ENCODE measurements at regions not wholly inside any gene's neighbourhood (a gene's known extent, or its start where the extent isn't known, plus 50 kb on each side); places are given as distances from the start of the nearest gene placed in this dataset.

GRCh38 chr9:129323376-129323998 lies 145.4 kb upstream of the IER5L start:
- Mint-ChIP-seq H3K4me1 (ENCODE audit: low read depth) (peaks cover 45% of the 10 kb centered on the region), H3K27ac (no peak overlapping the region), H3K27me3 (no peaks in the 10 kb centered on the region), H3K4me3 (no peak overlapping the region), H3K36me3 (ENCODE audit: low read depth) (no peaks in the 10 kb centered on the region), H3K9me3 (no peaks in the 10 kb centered on the region)

DNA sequence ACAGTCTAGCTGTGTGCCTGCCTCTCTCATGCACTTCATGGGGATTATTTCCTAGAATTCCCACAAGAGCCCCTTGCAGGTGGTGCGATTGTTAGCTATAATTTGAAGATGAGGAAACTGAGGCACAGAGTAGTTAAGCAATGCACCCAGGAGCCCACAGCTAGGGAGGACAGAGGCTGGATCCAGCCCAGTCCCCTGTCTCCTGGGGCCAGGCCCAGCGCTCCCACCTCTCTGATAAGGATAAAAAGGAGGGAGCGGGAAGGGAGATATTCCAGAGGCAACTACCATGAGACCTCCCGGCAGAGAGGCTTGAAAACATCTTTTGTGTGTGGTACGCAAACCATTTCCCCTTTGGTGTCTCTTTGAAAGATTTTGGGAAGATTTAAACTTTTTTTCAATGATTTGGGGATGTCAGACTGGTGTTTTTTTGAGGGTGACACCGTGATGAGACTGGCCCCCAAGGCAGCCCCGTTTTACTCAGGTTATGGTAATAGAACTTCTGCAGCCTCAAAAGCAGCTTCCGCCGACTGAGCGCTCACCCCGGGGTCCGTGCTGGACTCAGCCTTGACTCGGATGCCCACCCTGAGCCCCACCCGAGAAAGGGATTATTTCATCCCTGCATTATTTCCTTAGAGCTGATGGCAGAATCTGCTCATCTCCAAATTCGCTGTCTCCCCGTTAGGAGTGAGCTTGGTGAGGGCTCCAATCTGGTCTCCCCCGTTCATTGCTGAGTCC lies 144.7 kb upstream of the IER5L start:
- Mint-ChIP-seq H3K36me3 (ENCODE audit: low read depth) (no peaks in the 10 kb centered on the region), H3K27me3 (no peaks in the 10 kb centered on the region), H3K9me3 (no peaks in the 10 kb centered on the region), H3K4me3 (no peak overlapping the region), H3K27ac (peak overlapping the region; percentile 21), H3K4me1 (ENCODE audit: low read depth) (peaks cover 40% of the 10 kb centered on the region)

GRCh38 chr9:129322022-129322621 lies 144.1 kb upstream of the IER5L start:
- Mint-ChIP-seq H3K4me3 (no peak overlapping the region), H3K27me3 (no peaks in the 10 kb centered on the region), H3K4me1 (ENCODE audit: low read depth) (peaks cover 36% of the 10 kb centered on the region), H3K9me3 (no peaks in the 10 kb centered on the region), H3K36me3 (ENCODE audit: low read depth) (no peaks in the 10 kb centered on the region), H3K27ac (peak overlapping the region; percentile 52)

GRCh38 chr9:129321286-129322021 lies 143.4 kb upstream of the IER5L start:
- peaks cover 36% of the 10 kb centered on the region for H3K4me1 Mint-ChIP-seq (ENCODE audit: low read depth)
- no peaks in the 10 kb centered on the region for H3K36me3 Mint-ChIP-seq (ENCODE audit: low read depth)
- H3K9me3 Mint-ChIP-seq = no peaks in the 10 kb centered on the region
- peak overlapping the region; percentile 67 for H3K27ac Mint-ChIP-seq
- H3K27me3 Mint-ChIP-seq = no peaks in the 10 kb centered on the region
- no peak overlapping the region for H3K4me3 Mint-ChIP-seq

DNA sequence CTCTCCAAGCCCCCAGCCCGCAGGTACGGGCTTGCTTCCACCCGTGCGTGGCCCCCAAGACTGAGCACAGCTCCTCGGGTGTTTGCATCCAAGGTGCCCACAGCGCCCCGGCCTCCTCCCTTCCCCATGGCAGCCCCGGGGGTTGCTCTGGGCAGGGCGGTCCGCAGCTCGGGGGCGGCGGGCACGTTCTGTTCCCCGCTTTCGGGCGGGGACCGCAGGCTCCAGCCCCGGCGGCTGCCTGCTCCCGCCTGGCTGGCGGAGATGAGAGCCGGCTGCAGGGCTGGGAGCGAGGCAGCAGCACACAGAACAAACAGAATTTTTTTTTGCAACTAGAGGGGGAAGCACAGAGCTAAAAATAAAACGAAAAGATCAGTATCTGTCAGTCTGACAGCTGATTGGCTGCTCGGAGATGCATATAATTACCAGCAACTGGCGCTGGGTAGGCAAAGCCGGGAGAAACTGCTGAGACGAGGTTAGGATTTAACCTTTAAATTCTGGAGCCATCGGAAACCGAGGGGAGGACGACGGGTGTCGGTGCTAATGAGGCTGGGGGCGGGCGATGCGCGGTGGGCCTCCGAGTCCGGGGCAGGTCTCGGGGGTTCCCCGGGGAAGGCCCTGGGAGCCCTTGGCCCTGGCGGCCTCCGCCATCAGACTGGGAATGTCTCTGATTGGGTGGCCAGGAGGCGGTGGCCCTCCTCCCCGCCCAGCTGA lies 142.7 kb upstream of the IER5L start:
- Mint-ChIP-seq H3K4me1 (ENCODE audit: low read depth) (peaks cover 36% of the 10 kb centered on the region), H3K27ac (peak overlapping the region; percentile 74)

DNA sequence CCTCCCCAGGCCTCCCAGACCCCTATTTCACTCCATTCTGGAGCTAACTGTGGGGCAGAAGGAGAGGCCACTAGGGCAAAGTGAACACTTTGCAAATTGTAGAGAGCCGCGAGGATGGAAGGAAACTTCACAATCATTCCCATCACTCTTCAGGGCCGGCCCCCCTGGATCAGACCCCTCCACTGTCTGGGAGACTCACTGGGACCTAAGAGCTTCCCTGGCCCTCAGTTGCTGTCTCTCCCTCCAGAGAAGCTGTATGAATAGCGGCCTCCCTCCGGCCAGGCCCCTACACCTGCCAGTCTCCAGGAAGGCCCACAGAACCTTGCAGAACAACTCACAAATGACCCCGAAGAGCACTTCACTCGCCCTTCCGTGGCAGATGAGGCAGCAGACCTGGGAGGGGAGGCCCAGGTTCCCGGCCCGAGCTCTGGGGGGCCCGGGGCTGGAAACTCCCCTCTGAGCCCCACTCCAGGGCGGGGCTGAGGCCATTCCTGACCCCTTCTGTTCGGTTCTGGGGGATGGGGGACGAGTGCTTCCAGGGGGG lies 141.9 kb upstream of the IER5L start:
- Mint-ChIP-seq H3K9me3 (no peaks in the 10 kb centered on the region), H3K27me3 (no peaks in the 10 kb centered on the region), H3K4me1 (ENCODE audit: low read depth) (peaks cover 36% of the 10 kb centered on the region), H3K36me3 (ENCODE audit: low read depth) (no peaks in the 10 kb centered on the region), H3K27ac (peak overlapping the region; percentile 74), H3K4me3 (peak overlapping the region; percentile 72)

More for the DNA sequence above, 142.7 kb upstream of the IER5L start:
- Mint-ChIP-seq H3K36me3 (ENCODE audit: low read depth) (no peaks in the 10 kb centered on the region), H3K27me3 (no peaks in the 10 kb centered on the region), H3K9me3 (no peaks in the 10 kb centered on the region), H3K4me3 (peak overlapping the region; percentile 72)

DNA sequence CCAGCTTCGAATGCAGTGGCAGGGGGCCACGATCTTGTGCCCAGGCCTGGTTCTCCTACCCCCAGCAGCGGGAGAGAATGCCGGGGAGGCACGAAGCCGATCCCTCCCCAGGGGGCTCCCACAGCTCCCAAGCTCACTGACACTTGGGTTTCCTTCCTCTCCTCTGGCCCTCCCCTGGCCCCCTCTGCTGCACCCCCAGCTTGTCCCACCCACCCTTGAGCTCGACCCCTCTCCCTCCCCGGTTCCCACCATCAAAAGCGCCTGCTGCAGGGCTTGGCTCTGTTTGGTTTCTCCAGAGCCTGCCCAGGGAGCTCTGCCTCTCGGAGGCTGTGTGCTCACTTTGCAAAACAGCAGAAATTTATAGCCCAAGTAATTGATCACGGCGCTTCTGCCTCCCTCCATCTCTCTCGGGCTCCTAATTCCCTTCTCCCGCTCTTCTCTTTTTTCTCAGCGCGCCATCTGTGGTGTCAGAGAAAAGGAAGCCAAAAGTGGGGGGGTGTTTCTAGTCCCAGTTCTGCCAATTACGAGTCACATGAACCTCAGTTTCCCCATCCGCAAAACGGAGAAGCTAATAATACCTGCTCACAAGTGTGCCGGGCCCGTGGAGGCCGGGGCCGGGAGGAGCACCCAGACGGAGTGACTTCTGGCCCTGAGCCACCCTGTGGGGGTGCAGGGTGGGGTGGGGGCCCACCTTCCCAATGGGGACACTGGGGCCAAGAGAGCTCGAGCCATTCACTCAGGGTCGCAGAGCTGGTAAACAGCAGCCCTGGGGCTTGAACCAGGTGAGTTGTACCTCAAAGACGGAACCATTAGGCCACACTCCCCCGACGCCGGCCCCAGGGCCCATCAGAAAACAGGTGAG lies 141.2 kb upstream of the IER5L start:
- H3K27me3 Mint-ChIP-seq = no peaks in the 10 kb centered on the region
- H3K27ac Mint-ChIP-seq = no peak overlapping the region
- no peaks in the 10 kb centered on the region for H3K9me3 Mint-ChIP-seq
- no peak overlapping the region for H3K4me3 Mint-ChIP-seq
- no peaks in the 10 kb centered on the region for H3K36me3 Mint-ChIP-seq (ENCODE audit: low read depth)
- H3K4me1 Mint-ChIP-seq (ENCODE audit: low read depth) = peaks cover 36% of the 10 kb centered on the region

- no peak overlapping the region for H3K27ac Mint-ChIP-seq
- H3K4me1 Mint-ChIP-seq (ENCODE audit: low read depth) = peaks cover 31% of the 10 kb centered on the region
- no peaks in the 10 kb centered on the region for H3K36me3 Mint-ChIP-seq (ENCODE audit: low read depth)
- no peak overlapping the region for H3K4me3 Mint-ChIP-seq
- no peaks in the 10 kb centered on the region for H3K27me3 Mint-ChIP-seq
- no peaks in the 10 kb centered on the region for H3K9me3 Mint-ChIP-seq
Measured at GRCh38 chr9:129318121-129319075, 140.3 kb upstream of the IER5L start.

- Mint-ChIP-seq H3K9me3 (no peaks in the 10 kb centered on the region), H3K36me3 (ENCODE audit: low read depth) (no peaks in the 10 kb centered on the region), H3K27ac (no peak overlapping the region), H3K27me3 (no peaks in the 10 kb centered on the region), H3K4me1 (ENCODE audit: low read depth) (peaks cover 22% of the 10 kb centered on the region), H3K4me3 (no peak overlapping the region)
Measured at GRCh38 chr9:129317179-129318011, 139.3 kb upstream of the IER5L start.

GRCh38 chr9:129316281-129317030 lies 138.4 kb upstream of the IER5L start:
- Mint-ChIP-seq H3K4me1 (ENCODE audit: low read depth) (peaks cover 17% of the 10 kb centered on the region), H3K27ac (no peak overlapping the region), H3K4me3 (no peak overlapping the region), H3K27me3 (no peaks in the 10 kb centered on the region), H3K9me3 (no peaks in the 10 kb centered on the region), H3K36me3 (ENCODE audit: low read depth) (no peaks in the 10 kb centered on the region)

DNA sequence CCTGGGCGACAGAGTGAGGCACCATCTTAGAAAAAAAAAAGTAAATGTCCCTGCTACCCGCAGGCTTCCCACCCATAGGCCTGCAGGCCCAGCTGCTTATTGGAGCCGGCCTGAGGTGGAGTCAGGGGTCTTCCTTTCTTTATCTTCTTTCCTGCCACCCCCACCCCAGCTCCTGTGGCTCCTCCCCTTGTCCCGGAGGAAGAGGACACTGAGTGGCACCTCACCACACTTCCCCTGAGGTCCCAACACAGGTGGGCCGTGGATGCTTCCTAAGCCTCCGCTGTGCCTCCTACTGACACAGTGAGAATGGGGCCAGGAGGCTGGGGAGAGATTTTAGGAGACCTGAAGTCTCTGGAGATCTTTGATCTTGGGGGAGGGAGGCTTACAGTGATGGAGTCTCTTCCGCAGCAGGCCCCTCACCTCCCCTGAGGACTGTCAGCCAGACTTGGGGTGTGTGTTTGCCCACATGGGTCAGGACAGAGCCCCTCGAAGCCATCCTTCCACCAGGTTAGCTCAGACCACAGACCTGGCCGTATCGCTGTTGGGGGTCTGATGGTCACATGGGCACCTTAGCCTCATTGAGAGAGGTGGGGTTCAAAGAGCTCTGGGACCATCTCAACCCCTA lies 135.4 kb upstream of the IER5L start:
- no peak overlapping the region for H3K27ac Mint-ChIP-seq

More for the DNA sequence above, 135.4 kb upstream of the IER5L start:
- Mint-ChIP-seq H3K4me3 (no peak overlapping the region), H3K4me1 (ENCODE audit: low read depth) (no peaks in the 10 kb centered on the region), H3K36me3 (ENCODE audit: low read depth) (no peaks in the 10 kb centered on the region), H3K27me3 (no peaks in the 10 kb centered on the region), H3K9me3 (no peaks in the 10 kb centered on the region)

Measured in stimulated activated naive CD8-positive, alpha-beta T cell treated with anti-CD3 and anti-CD28 coated beads, Interleukin-15, Interleukin-2, amounts not matched to agents 100 ng/mL and 50 ng/mL, for 24 hours (primary cell).